WTC11 (cell line): ENCODE measurements at regions not wholly inside any gene's neighbourhood (a gene's known extent, or its start where the extent isn't known, plus 50 kb on each side); places are given as distances from the start of the nearest gene placed in this dataset.

Experiments
- CBFB ChIP-seq: sonication (generic); formaldehyde crosslinking; IDR thresholded peaks from 2 replicates; pipeline ENCODE4 v1.8.1; 2022; ENCODE audit warnings: mild to moderate bottlenecking, low read depth, missing genetic modification reagents
- CTCF ChIP-seq: fragments of 200-600 bp; IDR thresholded peaks from 2 replicates; pipeline ENCODE4 v1.8.0; 2022; ENCODE audit warnings: antibody characterized with exemption
- ELF4 ChIP-seq: sonication (generic); formaldehyde crosslinking; IDR thresholded peaks from 2 replicates; pipeline ENCODE4 v1.8.1; 2022; ENCODE audit warnings: low read depth, mild to moderate bottlenecking, moderate library complexity, missing genetic modification reagents
- JAZF1 ChIP-seq: fragments of 250-450 bp; sonication (Bioruptor Pico); IDR thresholded peaks from 2 replicates; pipeline ENCODE4 v1.9.0; 2021; ENCODE audit warnings: moderate library complexity, mild to moderate bottlenecking, inconsistent platforms
- NR1H2 ChIP-seq: sonication (generic); formaldehyde crosslinking; IDR thresholded peaks from 2 replicates; pipeline ENCODE4 v1.9.0; 2021; ENCODE audit warnings: mild to moderate bottlenecking, moderate library complexity, missing genetic modification reagents
- TP53 ChIP-seq: sonication (generic); formaldehyde crosslinking; IDR thresholded peaks from 2 replicates; pipeline ENCODE4 v1.8.1; 2023; ENCODE audit warnings: mild to moderate bottlenecking, missing genetic modification reagents
- ZNF232 ChIP-seq: sonication (generic); formaldehyde crosslinking; IDR thresholded peaks from 2 replicates; pipeline ENCODE4 v1.8.0; 2022; ENCODE audit warnings: mild to moderate bottlenecking, missing genetic modification reagents
- TF ChIP-seq, protein P1 (sequence below): sonication (generic); formaldehyde crosslinking; IDR thresholded peaks from 2 replicates; pipeline ENCODE4 v1.8.1; 2022; ENCODE audit warnings: low read depth, missing genetic modification reagents, borderline replicate concordance

GRCh38 chr13:112145551-112146360 lies 78.8 kb downstream of the SOX1 start:
- TF ChIP-seq, protein P1, sequence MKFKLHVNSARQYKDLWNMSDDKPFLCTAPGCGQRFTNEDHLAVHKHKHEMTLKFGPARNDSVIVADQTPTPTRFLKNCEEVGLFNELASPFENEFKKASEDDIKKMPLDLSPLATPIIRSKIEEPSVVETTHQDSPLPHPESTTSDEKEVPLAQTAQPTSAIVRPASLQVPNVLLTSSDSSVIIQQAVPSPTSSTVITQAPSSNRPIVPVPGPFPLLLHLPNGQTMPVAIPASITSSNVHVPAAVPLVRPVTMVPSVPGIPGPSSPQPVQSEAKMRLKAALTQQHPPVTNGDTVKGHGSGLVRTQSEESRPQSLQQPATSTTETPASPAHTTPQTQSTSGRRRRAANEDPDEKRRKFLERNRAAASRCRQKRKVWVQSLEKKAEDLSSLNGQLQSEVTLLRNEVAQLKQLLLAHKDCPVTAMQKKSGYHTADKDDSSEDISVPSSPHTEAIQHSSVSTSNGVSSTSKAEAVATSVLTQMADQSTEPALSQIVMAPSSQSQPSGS = no peak
- TF ChIP-seq JAZF1 (CRISPR knock-in tag) (no peak), CTCF (no peak), CBFB (CRISPR knock-in tag) (no peak), ELF4 (CRISPR knock-in tag) (no peak), NR1H2 (CRISPR knock-in tag) (no peak), TP53 (CRISPR knock-in tag) (no peak), ZNF232 (CRISPR knock-in tag) (no peak)
